HEK293 (cell line): ENCODE measurements at regions not wholly inside any gene's neighbourhood (a gene's known extent, or its start where the extent isn't known, plus 50 kb on each side); places are given as distances from the start of the nearest gene placed in this dataset.

Experiments
- CTCF ChIA-PET: fragments of 350-600 bp; formaldehyde crosslinking; extraction: SDS; loops from one replicate; lab custom pipeline; 2021; ENCODE audit warnings: antibody characterized with exemption; lab: Yijun Ruan, JAX
- POLR2A ChIA-PET: fragments of 300-600 bp; formaldehyde crosslinking; extraction: SDS; loops from one replicate; lab custom pipeline; 2020; ENCODE audit warnings: antibody characterized with exemption, inconsistent platforms; lab: Yijun Ruan, JAX
- H3K27ac ChIP-seq: fragments of 200-500 bp; sonication (Bioruptor generic); 2 replicates; pipeline ENCODE4 v1.5.1; 2014; ENCODE audit warnings: low read depth, low read length, control low read depth, inconsistent platforms; ENCODE audit errors: extremely low read depth
- H3K36me3 ChIP-seq, 2 experiments: fragments of 200-500 bp in 1 of 2; sonication (Bioruptor generic) in 1 of 2; 1 replicate in 1 of 2; 2 replicates in 1 of 2; pipeline ENCODE4 v1.5.1; 2014 to 2017; ENCODE audit warnings: inconsistent platforms in 2 of 2, low read length in 2 of 2; ENCODE audit not compliant: control insufficient read depth in 2 of 2, insufficient read depth in 1 of 2
- H3K4me1 ChIP-seq: fragments of 200-500 bp; sonication (Bioruptor generic); 2 replicates; pipeline ENCODE4 v1.5.1; 2014; ENCODE audit warnings: mild to moderate bottlenecking, low read length, inconsistent platforms; ENCODE audit not compliant: control insufficient read depth, insufficient read depth
- H3K4me3 ChIP-seq: 2 replicates; pipeline ENCODE4 v1.5.1; 2011; ENCODE audit warnings: low read depth, mild to moderate bottlenecking, control low read depth, low read length, moderate library complexity
- H3K9me3 ChIP-seq: fragments of 200-500 bp; sonication (Bioruptor generic); 2 replicates; pipeline ENCODE4 v1.5.1; 2014; ENCODE audit warnings: low read depth, low read length, inconsistent platforms; ENCODE audit not compliant: control insufficient read depth, insufficient read depth
- CTCF ChIP-seq: fragments of 450-650 bp; formaldehyde crosslinking; IDR thresholded peaks from 2 replicates; pipeline ENCODE4 v1.5.1; 2016; ENCODE audit warnings: missing biosample characterization, missing genetic modification characterization
- KLF16 ChIP-seq: fragments of 450-650 bp; formaldehyde crosslinking; IDR thresholded peaks from 2 replicates; pipeline ENCODE4 v1.5.1; 2017; ENCODE audit warnings: missing biosample characterization, missing genetic modification characterization
- MZF1 ChIP-seq: fragments of 450-650 bp; formaldehyde crosslinking; IDR thresholded peaks from 2 replicates; pipeline ENCODE4 v1.5.1; 2017; ENCODE audit warnings: missing biosample characterization, missing genetic modification characterization, borderline replicate concordance
- PRDM10 ChIP-seq: fragments of 450-650 bp; formaldehyde crosslinking; IDR thresholded peaks from 2 replicates; pipeline ENCODE4 v1.5.1; 2016; ENCODE audit warnings: missing biosample characterization, missing genetic modification characterization
- REPIN1 ChIP-seq: fragments of 450-650 bp; formaldehyde crosslinking; IDR thresholded peaks from 2 replicates; pipeline ENCODE4 v1.5.1; 2017; ENCODE audit warnings: missing biosample characterization, missing genetic modification characterization, low read depth
- REST ChIP-seq: fragments of 450-650 bp; formaldehyde crosslinking; IDR thresholded peaks from 2 replicates; pipeline ENCODE4 v1.5.1; 2016; ENCODE audit warnings: missing biosample characterization, missing genetic modification characterization
- SCRT1 ChIP-seq: fragments of 450-650 bp; formaldehyde crosslinking; IDR thresholded peaks from 2 replicates; pipeline ENCODE4 v1.5.1; 2016; ENCODE audit warnings: missing biosample characterization, missing genetic modification characterization, borderline replicate concordance
- WT1 ChIP-seq: fragments of 450-650 bp; formaldehyde crosslinking; IDR thresholded peaks from 2 replicates; pipeline ENCODE4 v1.5.1; 2016; ENCODE audit warnings: missing biosample characterization, missing genetic modification characterization
- ZNF174 ChIP-seq: fragments of 450-650 bp; formaldehyde crosslinking; IDR thresholded peaks from 2 replicates; pipeline ENCODE4 v1.5.0; 2017; ENCODE audit warnings: missing biosample characterization, mild to moderate bottlenecking, missing genetic modification characterization
- ZNF19 ChIP-seq: fragments of 450-650 bp; formaldehyde crosslinking; IDR thresholded peaks from 2 replicates; pipeline ENCODE4; 2016; ENCODE audit warnings: missing biosample characterization, missing genetic modification characterization, low read depth
- ZNF23 ChIP-seq: fragments of 450-650 bp; formaldehyde crosslinking; IDR thresholded peaks from 2 replicates; pipeline ENCODE4 v1.5.1; 2016; ENCODE audit warnings: missing biosample characterization, missing genetic modification characterization, borderline replicate concordance
- ZNF266 ChIP-seq: fragments of 450-650 bp; formaldehyde crosslinking; IDR thresholded peaks from 2 replicates; pipeline ENCODE4 v1.5.1; 2016; ENCODE audit warnings: missing biosample characterization, missing genetic modification characterization, low read depth
- ZNF350 ChIP-seq: fragments of 450-650 bp; formaldehyde crosslinking; IDR thresholded peaks from 2 replicates; pipeline ENCODE4 v1.5.0; 2017; ENCODE audit warnings: missing biosample characterization, mild to moderate bottlenecking, missing genetic modification characterization
- ZNF37A ChIP-seq: fragments of 450-650 bp; IDR thresholded peaks from 2 replicates; pipeline ENCODE4 v1.5.1; 2018; ENCODE audit warnings: missing biosample characterization, missing genetic modification characterization
- ZNF398 ChIP-seq: fragments of 450-650 bp; formaldehyde crosslinking; IDR thresholded peaks from 2 replicates; pipeline ENCODE4 v1.5.1; 2017; ENCODE audit warnings: missing biosample characterization, missing genetic modification characterization
- ZNF660 ChIP-seq: fragments of 450-650 bp; IDR thresholded peaks from 2 replicates; pipeline ENCODE4 v1.5.1; 2018; ENCODE audit warnings: missing biosample characterization, mild to moderate bottlenecking, missing genetic modification characterization
- ZNF747 ChIP-seq: fragments of 450-650 bp; formaldehyde crosslinking; IDR thresholded peaks from 2 replicates; pipeline ENCODE4 v1.5.1; 2016; ENCODE audit warnings: missing biosample characterization, missing genetic modification characterization
- ZNF76 ChIP-seq: fragments of 450-650 bp; formaldehyde crosslinking; IDR thresholded peaks from 2 replicates; pipeline ENCODE4; 2016; ENCODE audit warnings: low read depth, missing biosample characterization, missing genetic modification characterization, borderline replicate concordance
- ZNF776 ChIP-seq: fragments of 450-650 bp; formaldehyde crosslinking; IDR thresholded peaks from 2 replicates; pipeline ENCODE4 v1.5.0; 2017; ENCODE audit warnings: missing biosample characterization, missing genetic modification characterization, borderline replicate concordance

- Histone ChIP-seq H3K36me3 (no peaks in the 10 kb centered on the region), H3K4me3 (no peak overlapping the region), H3K27ac (no peak overlapping the region), H3K4me1 (no peaks in the 10 kb centered on the region), H3K9me3 (no peaks in the 10 kb centered on the region)
- POLR2A ChIA-PET = no interaction called here
- CTCF ChIA-PET = interaction anchor here (0.7 to 4.4 kb wide), 3 partner anchors 49 to 89 kb away, joined by 3 to 14 read pairs (median 5); no protein-coding TSS in a partner anchor
- TF ChIP-seq ZNF23 = no peak
- no peak for TF ChIP-seq KLF16 (tag by site-specific recombination)
- no peak for TF ChIP-seq ZNF660 (tag by site-specific recombination)
Measured at GRCh38 chr11:10938650-10939387, 81.0 kb upstream of the ZBED5 start.

- POLR2A ChIA-PET = no interaction called here
- Histone ChIP-seq H3K36me3 (no peaks in the 10 kb centered on the region), H3K9me3 (no peaks in the 10 kb centered on the region), H3K27ac (no peak overlapping the region), H3K4me3 (no peak overlapping the region), H3K4me1 (no peaks in the 10 kb centered on the region)
- CTCF ChIA-PET = interaction anchor here (0.7 kb wide), 2 partner anchors 50 to 72 kb away, joined by 3 to 5 read pairs; no protein-coding TSS in a partner anchor
- TF ChIP-seq PRDM10 (tag by site-specific recombination) = no peak
- TF ChIP-seq SCRT1 = no peak
- TF ChIP-seq ZNF776 (tag by site-specific recombination) = no peak
- no peak for TF ChIP-seq ZNF747 (tag by site-specific recombination)
- TF ChIP-seq REPIN1 (tag by site-specific recombination) = no peak
- TF ChIP-seq ZNF266 (tag by site-specific recombination) = no peak
- TF ChIP-seq ZNF37A (tag by site-specific recombination) = no peak
- TF ChIP-seq CTCF (tag by site-specific recombination) = no peak
- no peak for TF ChIP-seq ZNF76
- TF ChIP-seq REST (tag by site-specific recombination) = no peak
- TF ChIP-seq ZNF19 (tag by site-specific recombination) = no peak
- no peak for TF ChIP-seq WT1
- no peak for TF ChIP-seq ZNF174 (tag by site-specific recombination)
- no peak for TF ChIP-seq ZNF398
- no peak for TF ChIP-seq ZNF350 (tag by site-specific recombination)
- TF ChIP-seq MZF1 (tag by site-specific recombination) = no peak
Measured at GRCh38 chr11:10938231-10938630, 80.4 kb upstream of the ZBED5 start.
